GM03348 (cell line): ENCODE measurements at regions not wholly inside any gene's neighbourhood (a gene's known extent, or its start where the extent isn't known, plus 50 kb on each side); places are given as distances from the start of the nearest gene placed in this dataset.
"Not testable (repeated sequence)": the region's sequence is repeated elsewhere in the genome, so short reads cannot be mapped to it uniquely, and the experiment has no call there.

ENCODE experiments used
- DNase-seq: peaks from one replicate; pipeline ENCODE4 v3.0.0; 2012; ENCODE audit warnings: low spot score

- no peak for DNase-seq
Observed at GRCh38 chr10:21463436-21463835, 62.0 kb downstream of the SKIDA1 start.

- DNase-seq: no peak
Observed at GRCh38 chr10:21458126-21458871, 67.2 kb downstream of the SKIDA1 start.

- DNase-seq: no peak
Observed at GRCh38 chr10:21456160-21456559, 69.3 kb downstream of the SKIDA1 start.

DNA sequence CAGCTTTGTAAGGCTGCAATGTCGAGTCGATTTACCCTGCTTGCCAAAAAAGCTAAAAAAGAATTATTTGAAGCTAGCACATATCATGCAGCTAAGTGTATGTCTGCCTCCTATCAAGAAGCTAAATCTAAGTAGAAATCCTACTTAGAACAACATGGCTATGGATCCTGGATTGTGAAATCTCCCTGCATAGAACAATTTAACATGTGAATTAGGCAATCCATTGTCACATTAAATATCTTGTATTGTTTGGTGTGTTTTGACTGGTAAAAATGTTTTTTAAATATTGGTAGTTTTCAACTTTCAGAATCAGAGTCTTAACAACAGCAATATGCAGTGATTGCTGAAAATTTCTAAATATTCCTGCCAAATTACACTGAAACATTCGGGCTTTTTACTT is 73.3 kb downstream of the SKIDA1 start:
- DNase-seq: no peak

- DNase-seq: no peak
Observed at GRCh38 chr10:21449288-21449966, 76.1 kb downstream of the SKIDA1 start.

GRCh38 chr10:21445163-21445562 is 80.3 kb downstream of the SKIDA1 start:
- no peak for DNase-seq

DNA sequence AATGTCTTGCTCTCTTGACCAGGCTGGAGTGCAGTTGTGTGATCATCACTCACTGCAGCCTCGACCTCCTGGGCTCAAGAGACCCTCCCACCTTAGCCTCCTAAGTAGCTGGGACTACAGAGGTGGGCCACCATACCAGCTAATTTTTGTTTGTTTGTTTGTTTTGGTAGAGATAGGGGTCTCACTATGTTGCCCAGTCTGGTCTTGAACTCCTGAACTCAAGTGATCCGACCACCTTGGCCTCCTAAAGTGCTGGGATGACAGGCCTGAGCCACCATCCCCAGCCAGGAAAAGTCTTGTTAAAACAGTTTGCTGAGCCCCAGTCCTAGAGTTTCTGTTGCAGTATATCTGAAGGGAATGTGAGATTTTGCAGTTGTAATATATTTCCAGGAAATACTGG is 83.9 kb downstream of the SKIDA1 start:
- DNase-seq: no peak

- DNase-seq: not testable (repeated sequence)
Observed at GRCh38 chr10:21438914-21439313, 86.6 kb downstream of the SKIDA1 start.

- DNase-seq: no peak
Observed at GRCh38 chr10:21437770-21438382, 87.6 kb downstream of the SKIDA1 start.

- DNase-seq: no peak
Observed at GRCh38 chr10:21432266-21432665, 93.2 kb downstream of the SKIDA1 start.

DNA sequence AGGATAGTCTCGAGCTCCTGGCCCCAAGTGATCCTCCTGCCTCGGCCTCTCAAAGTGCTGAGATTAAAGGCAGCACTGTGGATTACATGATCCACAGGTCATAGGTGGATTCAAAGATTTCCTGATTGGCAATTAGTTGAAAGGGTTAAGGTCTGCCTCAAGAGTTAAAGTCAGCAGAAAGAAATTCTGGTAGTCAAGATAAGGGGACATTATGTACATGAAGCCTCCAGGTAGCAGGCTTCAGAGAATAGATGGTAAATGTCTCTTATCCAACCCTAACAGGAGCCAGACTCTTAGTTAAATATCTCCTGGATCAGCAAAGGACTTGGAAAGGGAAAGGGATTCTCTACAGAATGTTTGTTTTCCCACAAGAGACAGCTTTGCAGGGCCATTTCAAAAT is 93.7 kb downstream of the SKIDA1 start:
- no peak for DNase-seq

DNA sequence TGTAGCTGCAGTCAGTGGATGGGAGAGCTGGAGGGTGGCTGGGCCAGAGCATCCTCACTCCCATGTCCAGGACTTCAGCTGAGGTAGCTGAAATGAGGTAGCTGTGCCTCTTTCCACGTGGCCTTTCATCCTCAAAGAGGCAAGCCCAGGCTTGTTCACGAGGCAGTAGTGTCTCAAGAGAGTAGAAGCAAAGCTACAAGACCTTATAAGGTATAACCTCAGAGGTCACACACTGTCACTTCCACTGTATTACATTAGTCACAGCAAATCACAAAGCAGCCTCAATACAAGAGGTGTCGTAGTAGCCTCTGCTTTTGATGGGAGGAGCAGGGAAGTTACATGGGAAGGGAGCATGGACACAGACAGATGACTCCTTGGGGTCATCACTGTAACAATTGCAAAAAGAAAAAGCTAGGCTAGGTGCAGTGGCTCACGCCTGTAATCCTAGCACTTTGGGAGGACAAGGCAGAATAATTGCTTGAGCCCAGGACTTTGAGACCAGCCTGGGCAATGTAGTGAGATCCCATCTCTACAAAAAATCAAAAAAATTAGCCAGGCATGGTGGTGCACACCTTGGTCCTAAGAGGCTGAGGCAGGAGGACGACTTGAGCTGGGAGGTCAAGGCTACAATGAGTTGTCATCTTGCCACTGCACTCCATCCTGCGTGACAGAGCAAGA is 97.5 kb downstream of the SKIDA1 start:
- DNase-seq: no peak

- peak; percentile 74 for DNase-seq
Observed at GRCh38 chr10:21424459-21424861, 101.0 kb downstream of the SKIDA1 start.

DNA sequence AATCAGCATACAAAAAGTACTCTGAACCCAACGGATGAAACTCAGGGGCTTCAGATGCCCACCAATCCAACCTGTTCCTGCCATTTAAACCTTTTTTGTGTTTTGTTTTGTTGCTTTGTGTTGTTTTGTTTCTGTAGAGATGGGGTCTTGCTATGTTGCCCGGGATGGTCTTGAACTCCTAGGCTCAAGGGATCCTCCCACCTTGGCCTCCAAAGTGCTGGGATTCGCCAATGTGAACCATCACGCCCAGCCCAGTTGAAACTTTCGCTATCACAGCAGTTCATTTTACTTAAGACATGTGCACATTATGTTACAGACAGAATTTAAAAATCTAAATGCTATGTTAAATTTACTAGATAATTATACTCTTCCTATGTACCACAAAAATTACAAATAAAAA is 101.6 kb downstream of the SKIDA1 start:
- no peak for DNase-seq

DNA sequence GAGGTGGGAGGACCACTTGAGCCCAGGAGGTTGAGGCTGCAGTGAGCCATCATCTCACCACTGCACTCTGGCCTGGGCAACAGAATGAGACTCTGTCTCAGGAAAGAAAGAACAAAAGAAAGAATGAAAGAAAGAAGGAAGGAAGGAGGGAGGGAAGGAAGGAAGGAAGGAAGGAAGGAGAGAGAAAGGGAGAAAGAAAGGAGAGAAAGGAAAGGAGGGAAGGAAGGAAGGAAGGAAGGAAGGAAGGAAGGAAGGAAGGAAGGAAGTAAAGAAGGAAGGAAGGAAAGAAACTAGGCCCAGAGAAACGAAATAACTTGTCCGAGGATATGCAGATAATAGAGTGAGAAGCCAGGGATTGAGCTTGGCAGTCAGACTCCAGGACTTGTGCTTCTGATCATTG is 102.1 kb downstream of the SKIDA1 start:
- DNase-seq: no peak

DNA sequence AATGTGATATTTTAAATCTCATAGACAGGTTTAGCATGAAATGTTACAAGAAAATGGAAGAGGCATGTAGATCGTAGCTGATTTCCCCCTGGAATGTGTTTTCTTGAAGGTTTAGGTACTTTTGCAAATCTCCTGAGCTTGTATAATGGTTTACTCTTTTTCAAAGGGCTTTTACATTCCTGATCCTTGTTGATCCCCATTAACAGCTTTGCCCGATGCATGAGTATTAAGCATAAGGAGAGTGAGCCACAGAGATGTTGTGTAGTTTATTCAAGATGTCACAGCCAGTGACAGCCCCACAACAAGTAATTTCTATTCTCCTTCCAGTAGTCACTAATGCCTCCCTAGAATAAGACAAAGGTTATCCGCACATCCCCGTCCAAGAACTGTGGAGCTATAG is 103.7 kb downstream of the SKIDA1 start:
- no peak for DNase-seq

DNA sequence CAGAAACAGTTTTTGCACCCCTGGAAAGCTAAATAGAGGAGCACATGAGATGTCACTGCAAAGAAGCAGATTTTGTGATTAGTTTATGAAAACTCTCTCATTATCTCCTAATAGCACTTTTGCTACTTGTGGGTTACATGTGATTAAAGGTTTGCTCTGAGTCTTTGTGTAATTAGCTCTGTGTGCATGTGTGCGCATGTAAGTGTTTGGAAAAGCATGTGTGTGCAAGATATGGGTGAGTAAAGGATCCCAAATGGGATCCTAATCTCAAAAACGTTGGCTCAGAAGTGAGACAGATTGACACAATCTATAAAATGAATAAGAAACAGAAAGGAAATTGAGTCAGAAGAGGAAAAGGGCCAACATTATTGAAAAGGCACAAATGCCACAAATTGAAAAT is 104.5 kb downstream of the SKIDA1 start:
- no peak for DNase-seq

DNA sequence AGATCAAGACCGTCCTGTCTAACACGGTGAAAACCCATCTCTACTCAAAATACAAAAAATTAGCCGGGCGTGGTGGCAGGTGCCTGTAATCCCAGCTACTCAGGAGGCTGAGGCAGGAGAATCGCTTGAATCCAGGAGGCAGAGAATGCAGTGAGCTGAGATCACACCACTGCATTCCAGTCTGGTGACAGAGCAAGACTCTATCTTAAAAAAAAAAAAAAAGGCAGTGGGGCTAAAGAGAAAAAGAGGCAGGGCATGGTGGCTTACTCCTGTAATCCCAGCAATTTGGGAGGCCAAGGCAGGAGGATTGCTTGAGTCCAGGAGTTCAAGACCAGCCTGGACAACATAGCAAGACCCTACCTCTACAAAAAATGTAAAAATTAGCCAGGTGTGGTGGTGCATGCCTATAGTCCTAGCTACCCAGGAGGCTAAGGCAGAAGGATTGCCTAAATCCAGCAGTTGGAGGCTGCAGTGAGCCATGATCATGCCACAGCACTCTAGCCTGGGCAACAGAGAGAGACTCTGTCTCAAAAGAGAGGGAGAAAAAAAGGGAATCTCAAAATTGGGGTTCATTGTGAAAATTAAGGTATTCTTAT is 106.4 kb downstream of the SKIDA1 start:
- not testable (repeated sequence) for DNase-seq

- no peak for DNase-seq
Observed at GRCh38 chr10:21417172-21417712, 108.2 kb downstream of the SKIDA1 start.

- DNase-seq: no peak
Observed at GRCh38 chr10:21413680-21414079, 111.8 kb downstream of the SKIDA1 start.

DNA sequence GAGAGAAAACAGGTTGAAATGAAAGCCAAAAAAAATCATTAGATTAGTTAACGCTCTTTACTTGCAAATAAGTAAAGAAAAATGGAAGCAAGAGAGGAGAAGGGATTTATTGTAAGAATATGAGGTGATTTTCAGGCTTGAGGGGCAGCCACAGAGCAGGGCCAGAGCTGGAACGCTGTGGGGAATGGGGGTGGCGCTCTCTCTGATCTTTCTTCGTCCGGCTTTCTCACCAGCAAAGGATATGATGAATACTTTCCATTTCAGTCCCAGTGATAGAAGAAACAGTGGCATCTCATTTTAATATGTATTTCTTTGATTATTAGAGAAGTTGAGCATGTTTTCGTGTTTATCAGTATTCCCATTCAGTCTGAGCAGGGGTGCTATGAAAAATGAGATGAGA is 112.2 kb downstream of the SKIDA1 start:
- DNase-seq: no peak

DNA sequence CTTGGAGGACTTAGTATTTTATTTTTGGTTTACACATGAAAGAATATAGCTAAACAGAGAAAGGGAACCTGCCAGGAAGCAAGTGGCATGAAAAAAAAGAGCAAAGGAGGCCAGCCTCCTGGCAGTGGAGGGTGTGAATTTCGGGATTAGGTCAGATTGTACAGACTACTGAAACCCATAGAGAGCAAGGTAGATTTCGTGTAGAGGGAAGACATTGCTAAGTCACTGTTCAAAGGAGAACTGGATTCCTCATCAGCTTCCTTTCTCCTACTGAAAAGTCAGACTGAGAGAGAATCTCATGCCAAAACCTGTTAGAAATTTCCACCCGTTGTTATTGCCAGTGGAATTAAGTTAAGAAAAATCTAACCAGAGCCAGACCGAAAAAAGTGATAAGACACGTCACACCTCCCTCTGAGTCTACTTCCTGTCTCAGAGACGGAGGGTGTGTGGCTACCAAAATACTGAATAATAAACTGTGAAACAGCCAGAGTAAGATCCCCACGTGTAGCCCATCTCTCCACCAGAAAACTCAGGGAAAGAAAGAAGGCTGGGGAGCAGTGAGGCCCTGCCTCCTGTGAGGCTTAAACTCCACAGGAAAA is 118.8 kb downstream of the SKIDA1 start:
- DNase-seq: peak; percentile 66
